ENCODE measurements at regions not wholly inside any gene's neighbourhood (a gene's known extent, or its start where the extent isn't known, plus 50 kb on each side); places are given as distances from the start of the nearest gene placed in this dataset.

DNA sequence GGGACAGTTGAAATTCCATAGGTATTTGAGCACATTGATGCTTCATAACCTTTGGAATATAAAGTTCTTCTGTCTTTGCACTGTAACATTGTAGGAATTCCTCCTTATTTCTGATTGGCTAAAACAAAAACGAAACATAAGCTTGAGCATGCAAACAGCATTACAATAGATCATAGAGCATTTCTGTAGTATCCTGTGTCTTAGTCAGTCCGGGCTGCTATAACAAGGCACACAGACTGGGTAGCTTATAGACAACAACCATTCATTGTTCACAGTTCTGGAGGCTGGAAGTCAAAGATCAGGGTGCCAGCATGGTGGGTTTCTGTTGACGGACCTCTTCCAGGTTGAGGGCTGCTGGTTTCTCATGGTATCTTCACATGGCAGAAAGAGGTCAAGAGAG, 188.7 kb upstream of the SOX21 start:
- Histone ChIP-seq H3K27me3 (ENCODE audit: control insufficient read depth in 1 of 2, insufficient read depth in 2 of 2, low read length in 2 of 2) (no peaks in the 10 kb centered on the region), H3K27ac (ENCODE audit: low read depth, low read length) (no peak overlapping the region), H3K9ac (ENCODE audit: low read length) (no peak overlapping the region), H3K9me3 (ENCODE audit: low read length) (no peaks in the 10 kb centered on the region), H3K4me1 (ENCODE audit: insufficient read depth, low read length) (no peaks in the 10 kb centered on the region), H3K36me3 (ENCODE audit: insufficient read depth, low read length) (no peaks in the 10 kb centered on the region), H3K4me3 (ENCODE audit: low read depth in 1 of 2, low read length in 2 of 2) (no peak overlapping the region)

DNA sequence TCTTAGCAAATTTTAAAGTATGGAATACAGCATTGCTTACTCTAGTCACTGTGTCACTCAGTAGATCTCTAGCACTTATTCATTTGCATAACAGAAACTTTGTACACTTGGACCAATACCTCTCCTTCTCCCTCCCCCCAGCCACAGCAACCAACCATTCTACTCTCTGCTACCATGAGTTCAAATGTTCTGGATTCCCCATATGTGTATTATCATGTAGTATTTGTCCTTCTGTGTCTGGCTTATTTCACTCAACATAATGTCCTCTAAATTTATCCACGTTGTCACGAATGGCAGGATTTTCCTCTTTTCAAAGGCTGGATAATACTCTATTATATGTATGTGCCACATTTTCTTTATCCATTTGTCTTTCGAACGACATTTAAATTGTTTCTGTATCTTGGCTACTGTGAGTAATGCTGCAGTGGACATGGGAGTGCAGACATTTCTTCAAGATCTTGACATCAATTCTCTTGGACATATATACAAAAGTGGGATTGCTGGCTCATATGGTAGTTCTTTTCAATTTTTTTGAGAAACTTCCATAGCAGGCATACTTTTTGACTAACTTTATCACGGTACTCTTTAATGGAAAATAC, 184.5 kb upstream of the SOX21 start:
- H3K27ac ChIP-seq (ENCODE audit: low read depth, low read length) = no peak overlapping the region
- no peaks in the 10 kb centered on the region for H3K9me3 ChIP-seq (ENCODE audit: low read length)
- no peak overlapping the region for H3K9ac ChIP-seq (ENCODE audit: low read length)
- no peaks in the 10 kb centered on the region for H3K27me3 ChIP-seq (ENCODE audit: control insufficient read depth in 1 of 2, insufficient read depth in 2 of 2, low read length in 2 of 2)
- H3K4me3 ChIP-seq (ENCODE audit: low read depth in 1 of 2, low read length in 2 of 2) = no peak overlapping the region
- H3K4me1 ChIP-seq (ENCODE audit: insufficient read depth, low read length) = no peaks in the 10 kb centered on the region
- H3K36me3 ChIP-seq (ENCODE audit: insufficient read depth, low read length) = no peaks in the 10 kb centered on the region

DNA sequence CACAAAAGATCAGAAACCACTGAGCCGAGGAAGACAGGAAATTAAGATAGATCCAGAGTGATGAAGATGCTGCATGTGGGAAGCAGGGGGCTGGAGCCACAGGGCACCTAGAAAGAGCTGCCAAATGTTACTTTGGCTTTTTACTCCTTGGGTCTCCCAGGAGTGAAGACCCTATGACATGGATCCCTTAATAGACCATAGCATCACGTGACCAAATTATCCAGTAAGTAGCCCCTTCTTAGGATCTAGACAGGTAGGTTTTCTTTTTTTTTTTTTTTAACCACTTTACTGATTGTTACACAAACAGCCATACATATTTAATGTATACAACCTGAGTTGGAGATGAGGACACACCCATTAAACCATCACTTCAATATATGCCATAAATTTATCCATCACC, 183.9 kb upstream of the SOX21 start:
- Histone ChIP-seq H3K4me1 (ENCODE audit: insufficient read depth, low read length) (no peaks in the 10 kb centered on the region), H3K27ac (ENCODE audit: low read depth, low read length) (no peak overlapping the region), H3K27me3 (ENCODE audit: control insufficient read depth in 1 of 2, insufficient read depth in 2 of 2, low read length in 2 of 2) (no peaks in the 10 kb centered on the region), H3K9me3 (ENCODE audit: low read length) (no peaks in the 10 kb centered on the region), H3K36me3 (ENCODE audit: insufficient read depth, low read length) (no peaks in the 10 kb centered on the region), H3K9ac (ENCODE audit: low read length) (no peak overlapping the region), H3K4me3 (ENCODE audit: low read depth in 1 of 2, low read length in 2 of 2) (no peak overlapping the region)

DNA sequence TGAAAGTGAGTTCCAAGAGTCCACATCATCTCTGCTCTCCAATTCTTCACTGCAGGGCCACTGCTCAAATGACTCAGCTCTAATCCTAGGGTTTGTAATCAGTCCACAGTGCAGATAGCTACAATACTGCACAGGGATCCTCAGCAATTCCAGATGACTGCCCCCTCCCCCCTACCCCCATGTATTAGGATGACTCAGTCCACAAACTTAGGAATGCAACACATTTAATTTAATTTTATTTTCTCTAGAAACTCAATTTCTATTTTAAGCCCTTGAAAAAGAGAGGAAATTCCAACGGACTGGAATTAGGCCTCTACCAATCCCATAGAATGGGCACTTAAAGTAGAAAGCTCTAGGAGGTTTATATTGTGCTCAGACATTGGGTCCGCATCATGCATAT, 173.8 kb upstream of the SOX21 start:
- Histone ChIP-seq H3K36me3 (ENCODE audit: insufficient read depth, low read length) (no peaks in the 10 kb centered on the region), H3K4me3 (ENCODE audit: low read depth in 1 of 2, low read length in 2 of 2) (no peak overlapping the region), H3K9ac (ENCODE audit: low read length) (no peak overlapping the region), H3K4me1 (ENCODE audit: insufficient read depth, low read length) (no peaks in the 10 kb centered on the region), H3K9me3 (ENCODE audit: low read length) (no peaks in the 10 kb centered on the region), H3K27ac (ENCODE audit: low read depth, low read length) (no peak overlapping the region), H3K27me3 (ENCODE audit: control insufficient read depth in 1 of 2, insufficient read depth in 2 of 2, low read length in 2 of 2) (no peaks in the 10 kb centered on the region)

DNA sequence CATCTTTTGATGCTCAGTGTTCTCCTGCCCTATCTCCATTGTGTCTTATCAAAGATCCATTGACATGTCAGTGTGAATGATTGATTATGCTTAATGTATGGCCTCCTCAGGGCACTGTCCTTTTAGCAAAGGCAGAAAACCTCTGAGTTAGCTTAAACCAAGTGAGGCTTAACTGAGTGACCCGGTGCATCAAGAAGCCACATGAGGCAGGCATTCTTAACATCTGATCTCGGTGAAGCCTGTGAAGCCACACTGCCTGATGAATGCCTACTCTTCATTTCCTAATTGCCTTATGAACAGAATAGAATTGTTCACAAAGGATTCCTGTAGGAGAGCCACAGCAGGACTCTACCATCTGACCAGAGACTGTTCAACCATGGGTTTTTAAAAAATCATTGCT, 168.1 kb upstream of the SOX21 start:
- H3K36me3 ChIP-seq (ENCODE audit: insufficient read depth, low read length) = no peaks in the 10 kb centered on the region

DNA sequence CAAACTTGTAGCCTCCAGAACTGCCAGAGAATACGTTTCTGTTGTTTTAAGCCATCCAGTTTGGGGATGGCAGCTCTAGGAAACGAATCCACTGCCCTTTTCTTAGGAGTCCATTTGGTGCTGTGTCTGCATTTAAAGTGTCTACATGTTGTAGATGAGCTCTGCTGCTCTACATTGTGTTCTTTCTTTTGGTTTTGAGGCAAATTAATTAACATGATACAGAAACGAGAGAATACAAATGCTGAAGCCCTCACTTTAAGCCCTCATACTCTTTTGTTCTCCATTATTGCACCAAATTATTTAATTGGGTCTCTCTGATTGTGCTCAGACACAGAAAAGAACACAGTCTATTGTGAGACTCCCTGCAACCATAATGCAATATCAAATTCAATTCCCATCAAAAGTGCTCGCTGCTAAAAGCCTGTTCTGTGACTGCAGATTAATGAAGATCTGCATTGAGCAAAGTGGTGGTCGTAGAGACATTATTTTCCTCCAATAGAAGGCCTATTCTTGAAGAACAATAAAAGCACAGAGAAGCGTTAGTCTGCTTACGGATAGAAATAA, 166.3 kb upstream of the SOX21 start:
- Histone ChIP-seq H3K9ac (ENCODE audit: low read length) (no peak overlapping the region), H3K27me3 (ENCODE audit: control insufficient read depth in 1 of 2, insufficient read depth in 2 of 2, low read length in 2 of 2) (no peaks in the 10 kb centered on the region), H3K27ac (ENCODE audit: low read depth, low read length) (no peak overlapping the region), H3K4me3 (ENCODE audit: low read depth in 1 of 2, low read length in 2 of 2) (no peak overlapping the region), H3K9me3 (ENCODE audit: low read length) (no peaks in the 10 kb centered on the region), H3K36me3 (ENCODE audit: insufficient read depth, low read length) (no peaks in the 10 kb centered on the region), H3K4me1 (ENCODE audit: insufficient read depth, low read length) (no peaks in the 10 kb centered on the region)

More for the DNA sequence above, 168.1 kb upstream of the SOX21 start:
- no peak overlapping the region for H3K4me3 ChIP-seq (ENCODE audit: low read depth in 1 of 2, low read length in 2 of 2)
- H3K9me3 ChIP-seq (ENCODE audit: low read length) = no peaks in the 10 kb centered on the region
- no peak overlapping the region for H3K9ac ChIP-seq (ENCODE audit: low read length)
- H3K27me3 ChIP-seq (ENCODE audit: control insufficient read depth in 1 of 2, insufficient read depth in 2 of 2, low read length in 2 of 2) = no peaks in the 10 kb centered on the region
- no peaks in the 10 kb centered on the region for H3K4me1 ChIP-seq (ENCODE audit: insufficient read depth, low read length)
- H3K27ac ChIP-seq (ENCODE audit: low read depth, low read length) = no peak overlapping the region

DNA sequence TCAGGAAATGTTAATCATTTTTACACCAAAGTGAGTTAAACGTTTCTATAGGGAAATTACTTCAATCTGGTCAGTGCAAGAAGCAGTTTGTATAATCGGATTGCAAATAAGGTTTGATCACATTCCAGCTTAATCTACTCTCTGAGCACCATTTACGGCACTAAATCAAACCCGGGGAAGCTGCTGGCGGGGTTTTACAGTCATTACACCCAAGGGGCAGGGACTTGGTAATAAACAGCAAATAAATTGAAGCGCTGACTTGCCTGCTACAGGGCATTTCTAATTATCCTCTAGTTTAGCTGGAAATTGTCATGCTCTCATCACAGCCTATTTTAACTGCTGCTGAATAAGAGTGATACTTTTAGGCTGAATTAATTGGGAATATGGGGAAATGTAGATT, 152.1 kb upstream of the SOX21 start:
- Histone ChIP-seq H3K9me3 (ENCODE audit: low read length) (no peaks in the 10 kb centered on the region), H3K4me3 (ENCODE audit: low read depth in 1 of 2, low read length in 2 of 2) (no peak overlapping the region)

DNA sequence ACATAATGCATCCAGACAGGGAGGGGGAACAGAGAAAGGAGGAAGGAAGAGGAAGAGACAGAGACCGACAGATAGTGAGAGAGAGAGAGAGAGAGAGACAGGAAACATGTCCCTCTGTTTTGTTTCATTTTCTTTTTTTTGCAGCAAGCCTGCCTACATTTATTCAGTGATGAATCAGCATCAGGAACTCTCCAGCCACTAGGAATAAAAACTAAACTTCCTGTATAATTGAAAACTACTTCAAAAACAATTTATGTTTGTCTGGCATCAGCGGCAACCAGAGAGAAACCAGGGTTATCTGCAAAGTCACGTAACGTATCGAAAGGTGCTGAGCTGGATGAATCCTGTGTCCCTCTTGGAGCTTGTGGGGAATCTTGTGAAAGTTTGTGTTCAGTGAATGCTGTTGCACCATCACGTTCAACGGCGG, 148.6 kb upstream of the SOX21 start:
- Histone ChIP-seq H3K9me3 (ENCODE audit: low read length) (no peaks in the 10 kb centered on the region), H3K9ac (ENCODE audit: low read length) (no peak overlapping the region), H3K27ac (ENCODE audit: low read depth, low read length) (no peak overlapping the region), H3K4me3 (ENCODE audit: low read depth in 1 of 2, low read length in 2 of 2) (peak overlapping the region in 1 of 2 donors; percentile 51), H3K4me1 (ENCODE audit: insufficient read depth, low read length) (peaks cover 15% of the 10 kb centered on the region), H3K27me3 (ENCODE audit: control insufficient read depth in 1 of 2, insufficient read depth in 2 of 2, low read length in 2 of 2) (no peaks in the 10 kb centered on the region), H3K36me3 (ENCODE audit: insufficient read depth, low read length) (no peaks in the 10 kb centered on the region)

More for the DNA sequence above, 152.1 kb upstream of the SOX21 start:
- Histone ChIP-seq H3K4me1 (ENCODE audit: insufficient read depth, low read length) (peaks cover 6% of the 10 kb centered on the region), H3K9ac (ENCODE audit: low read length) (no peak overlapping the region), H3K27ac (ENCODE audit: low read depth, low read length) (no peak overlapping the region), H3K36me3 (ENCODE audit: insufficient read depth, low read length) (no peaks in the 10 kb centered on the region), H3K27me3 (ENCODE audit: control insufficient read depth in 1 of 2, insufficient read depth in 2 of 2, low read length in 2 of 2) (no peaks in the 10 kb centered on the region)

DNA sequence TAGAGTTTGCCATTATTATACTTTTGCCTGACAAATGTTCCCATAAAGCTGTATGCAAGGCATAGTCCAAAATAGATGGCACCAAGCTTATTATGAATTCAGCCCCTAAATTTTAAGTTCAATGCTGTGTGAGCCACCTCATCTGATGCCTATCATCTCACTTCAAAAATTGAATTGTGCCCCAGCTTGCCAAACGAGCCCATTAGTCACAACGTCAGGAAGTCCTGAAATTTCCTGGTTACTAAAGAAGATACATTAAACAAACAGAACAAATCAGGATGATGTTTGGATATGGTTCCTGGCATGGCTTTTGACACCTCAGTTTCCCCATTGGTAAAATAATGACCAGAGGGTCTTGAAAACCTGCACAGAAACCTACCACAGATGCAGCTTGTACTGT, 147.5 kb upstream of the SOX21 start:
- H3K9me3 ChIP-seq (ENCODE audit: low read length) = no peaks in the 10 kb centered on the region
- no peaks in the 10 kb centered on the region for H3K36me3 ChIP-seq (ENCODE audit: insufficient read depth, low read length)
- no peaks in the 10 kb centered on the region for H3K27me3 ChIP-seq (ENCODE audit: control insufficient read depth in 1 of 2, insufficient read depth in 2 of 2, low read length in 2 of 2)
- no peak overlapping the region for H3K9ac ChIP-seq (ENCODE audit: low read length)
- no peak overlapping the region for H3K4me3 ChIP-seq (ENCODE audit: low read depth in 1 of 2, low read length in 2 of 2)
- peaks cover 15% of the 10 kb centered on the region for H3K4me1 ChIP-seq (ENCODE audit: insufficient read depth, low read length)
- no peak overlapping the region for H3K27ac ChIP-seq (ENCODE audit: low read depth, low read length)

DNA sequence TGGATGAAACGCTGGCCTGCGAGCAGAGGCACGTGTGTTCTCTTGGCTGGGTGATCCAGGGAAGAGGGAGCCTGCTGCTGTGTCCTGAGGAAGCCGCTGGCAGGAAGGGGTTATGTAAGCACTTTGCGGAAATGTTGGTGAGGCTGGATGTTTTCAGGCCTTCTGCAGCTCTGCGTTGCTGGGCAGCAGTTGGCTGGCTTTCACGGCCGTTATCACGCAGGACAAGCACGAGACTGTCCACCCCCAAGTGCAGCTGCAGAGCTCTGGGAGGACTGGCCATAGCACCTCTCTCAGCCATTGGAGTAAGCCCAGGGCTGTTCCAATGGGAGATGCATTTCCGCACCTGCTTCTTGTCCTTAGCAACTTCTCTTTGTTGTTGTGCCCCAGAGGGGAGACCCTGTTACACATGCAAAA, 146.9 kb upstream of the SOX21 start:
- H3K27ac ChIP-seq (ENCODE audit: low read depth, low read length) = no peak overlapping the region
- H3K27me3 ChIP-seq (ENCODE audit: control insufficient read depth in 1 of 2, insufficient read depth in 2 of 2, low read length in 2 of 2) = no peaks in the 10 kb centered on the region
- H3K9me3 ChIP-seq (ENCODE audit: low read length) = no peaks in the 10 kb centered on the region
- H3K4me3 ChIP-seq (ENCODE audit: low read depth in 1 of 2, low read length in 2 of 2) = peak overlapping the region in 1 of 2 donors; percentile 18
- H3K4me1 ChIP-seq (ENCODE audit: insufficient read depth, low read length) = peaks cover 15% of the 10 kb centered on the region
- no peak overlapping the region for H3K9ac ChIP-seq (ENCODE audit: low read length)
- H3K36me3 ChIP-seq (ENCODE audit: insufficient read depth, low read length) = no peaks in the 10 kb centered on the region

DNA sequence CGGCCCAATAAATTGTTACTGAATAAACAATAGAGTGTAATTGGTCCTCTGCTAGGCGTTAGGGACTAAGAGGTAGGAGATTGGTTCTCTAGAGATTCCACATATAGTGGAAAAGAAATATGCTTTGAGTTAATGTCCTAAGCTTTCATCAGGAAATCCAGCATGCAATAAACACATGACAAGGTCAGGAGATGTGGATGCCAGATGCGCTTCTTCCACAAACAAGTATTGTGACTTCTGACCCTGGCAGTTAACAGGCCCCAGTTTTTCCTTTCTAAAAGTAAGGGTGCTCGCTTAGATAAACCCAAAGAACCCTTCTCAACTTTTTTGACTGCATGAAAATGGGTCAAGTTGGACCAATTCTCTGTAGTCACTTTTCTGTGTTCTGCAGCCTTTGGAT, 146.5 kb upstream of the SOX21 start:
- no peak overlapping the region for H3K4me3 ChIP-seq (ENCODE audit: low read depth in 1 of 2, low read length in 2 of 2)
- H3K9me3 ChIP-seq (ENCODE audit: low read length) = no peaks in the 10 kb centered on the region
- H3K27ac ChIP-seq (ENCODE audit: low read depth, low read length) = no peak overlapping the region
- no peak overlapping the region for H3K9ac ChIP-seq (ENCODE audit: low read length)
- peaks cover 15% of the 10 kb centered on the region for H3K4me1 ChIP-seq (ENCODE audit: insufficient read depth, low read length)
- no peaks in the 10 kb centered on the region for H3K27me3 ChIP-seq (ENCODE audit: control insufficient read depth in 1 of 2, insufficient read depth in 2 of 2, low read length in 2 of 2)
- no peaks in the 10 kb centered on the region for H3K36me3 ChIP-seq (ENCODE audit: insufficient read depth, low read length)

DNA sequence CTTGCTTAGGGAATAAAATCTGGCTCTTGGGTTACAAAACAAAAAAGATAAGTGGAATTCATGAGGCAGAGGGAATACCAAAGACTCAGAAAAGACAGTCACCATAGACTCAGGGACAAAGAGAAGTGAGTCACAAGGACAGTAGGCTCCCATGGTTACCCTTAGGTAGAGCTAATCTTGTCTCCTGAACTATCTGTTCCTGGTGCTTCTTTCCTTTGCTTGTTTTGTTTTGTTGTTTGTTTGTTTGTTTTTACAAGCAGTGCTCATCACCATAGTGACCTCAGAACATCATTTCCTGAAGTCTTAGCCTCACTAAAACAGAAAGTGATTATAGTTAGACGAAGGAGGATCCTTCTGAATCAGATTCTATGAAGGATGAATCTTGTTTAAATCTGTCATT, 142.3 kb upstream of the SOX21 start:
- no peaks in the 10 kb centered on the region for H3K27me3 ChIP-seq (ENCODE audit: control insufficient read depth in 1 of 2, insufficient read depth in 2 of 2, low read length in 2 of 2)
- no peak overlapping the region for H3K27ac ChIP-seq (ENCODE audit: low read depth, low read length)
- no peak overlapping the region for H3K9ac ChIP-seq (ENCODE audit: low read length)
- H3K4me1 ChIP-seq (ENCODE audit: insufficient read depth, low read length) = peaks cover 11% of the 10 kb centered on the region
- no peak overlapping the region for H3K4me3 ChIP-seq (ENCODE audit: low read depth in 1 of 2, low read length in 2 of 2)
- no peaks in the 10 kb centered on the region for H3K9me3 ChIP-seq (ENCODE audit: low read length)
- no peaks in the 10 kb centered on the region for H3K36me3 ChIP-seq (ENCODE audit: insufficient read depth, low read length)

Measured in muscle layer of colon (tissue), 2 donors.